Left ventricle myocardium superior (tissue), 1 donor: ENCODE measurements at regions not wholly inside any gene's neighbourhood (a gene's known extent, or its start where the extent isn't known, plus 50 kb on each side); places are given as distances from the start of the nearest gene placed in this dataset.
"Not testable (repeated sequence)": the region's sequence is repeated elsewhere in the genome, so short reads cannot be mapped to it uniquely, and the experiment has no call there.

Source experiments
- ATAC-seq: fragments of 200-7000 bp; cut with Tn5 transposase; one replicate; pipeline ENCODE4 v1.9.1; 2020; ENCODE audit warnings: mild to moderate bottlenecking, moderate library complexity
- DNase-seq: peaks from one replicate; pipeline ENCODE4 v3.0.0-alpha.2; 2020
- intact Hi-C: fragments of 100-400 bp; cut with micrococcal nuclease; formaldehyde crosslinking; loops from one replicate; pipeline ENCODE4 v1.11.0; 2022
- donor health status: DM: no; HTN: yes; CAD: no; lungs with severe emphysema.

DNA sequence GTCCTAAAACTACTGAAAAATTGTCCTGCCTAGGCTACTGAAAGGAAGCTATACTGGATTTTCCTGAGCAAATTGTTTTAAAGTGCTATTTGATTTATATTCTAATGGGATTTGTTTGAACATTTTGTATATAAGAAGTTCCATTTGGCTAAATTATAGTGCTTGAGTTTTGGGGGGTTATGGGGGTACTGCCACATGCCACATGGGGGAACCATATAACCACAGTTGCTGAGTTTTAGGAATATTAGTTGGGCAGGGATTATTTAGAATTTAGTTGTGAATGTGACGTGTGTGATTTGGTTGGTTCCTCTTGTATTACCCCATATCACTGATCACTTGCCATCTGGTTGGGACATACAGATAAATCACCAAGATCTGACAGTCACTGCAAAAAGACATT lies 224.5 kb upstream of the TAPT1 start:
- intact Hi-C loops, result no loop called here
- no peak for ATAC-seq
- DNase-seq, result no peak

DNA sequence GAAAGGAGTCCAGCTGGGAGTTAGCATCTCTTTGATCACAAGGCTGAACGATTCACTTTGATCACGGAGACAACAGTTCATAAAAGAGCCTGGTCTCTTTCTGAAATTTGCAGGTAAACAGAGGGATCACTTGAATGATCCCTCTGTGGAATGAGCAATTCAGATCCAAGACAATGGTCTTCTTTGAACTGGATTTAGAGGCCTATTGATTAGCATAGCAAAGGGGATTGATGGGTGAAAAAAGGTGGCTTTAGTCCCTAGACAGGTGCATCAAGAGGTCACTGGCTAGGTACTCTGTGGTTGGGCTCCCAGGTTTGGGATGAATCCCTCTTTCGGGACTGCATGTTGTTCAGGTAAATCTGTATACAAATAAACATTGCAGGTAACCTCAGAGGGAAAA lies 223.8 kb upstream of the TAPT1 start:
- intact Hi-C loops, result no loop called here
- DNase-seq (no peak), ATAC-seq (no peak)

DNA sequence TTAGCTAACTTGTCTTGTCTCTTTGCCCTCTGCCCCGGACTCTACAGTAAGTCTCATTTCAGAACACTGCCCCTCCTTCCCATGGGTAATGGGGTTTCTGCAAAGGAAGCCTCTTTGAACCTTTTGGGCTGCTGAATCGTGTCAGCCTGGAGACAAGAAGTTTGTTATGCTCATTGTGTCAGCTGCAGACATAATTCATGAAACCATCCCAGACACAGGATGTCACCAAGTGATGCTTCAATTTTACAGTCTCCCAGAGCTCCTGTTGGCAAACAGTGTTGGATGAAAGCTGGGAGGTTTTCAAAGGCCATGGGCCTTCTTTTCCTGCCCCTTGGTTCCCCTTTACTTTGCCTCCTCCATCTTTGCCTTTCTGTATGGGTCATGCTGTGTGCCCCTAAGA lies 223.1 kb upstream of the TAPT1 start:
- no peak for ATAC-seq
- DNase-seq, result no peak
- intact Hi-C loops, result no loop called here

DNA sequence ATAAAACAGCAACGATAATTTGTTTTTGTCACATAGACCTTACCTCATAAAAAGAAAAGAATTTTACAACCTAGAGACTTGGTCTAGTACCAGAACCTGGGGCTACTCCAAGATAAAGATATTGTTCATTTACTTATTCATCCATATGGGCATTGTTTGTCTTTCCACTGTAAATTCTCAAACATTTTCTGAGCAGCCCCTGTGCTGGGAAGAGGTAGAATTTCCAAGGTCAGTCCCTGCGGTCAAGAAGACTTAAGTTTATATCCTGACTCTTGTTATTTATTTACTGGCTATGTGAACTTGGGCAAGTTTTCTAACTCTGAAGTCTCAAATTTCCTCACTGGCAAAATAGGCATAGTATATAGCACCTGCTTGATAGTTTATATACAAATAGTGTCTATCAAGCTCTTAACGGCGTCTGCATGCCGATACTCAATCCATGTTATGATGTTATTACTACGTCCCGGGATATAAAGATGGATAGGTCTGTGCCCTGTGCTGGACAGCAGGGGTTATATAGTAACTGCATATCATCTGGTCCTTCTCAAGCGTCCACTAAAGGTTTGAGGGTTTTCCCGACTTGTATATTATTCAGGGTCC lies 222.1 kb upstream of the TAPT1 start:
- no peak for DNase-seq
- intact Hi-C loops, result no loop called here
- ATAC-seq, result no peak

DNA sequence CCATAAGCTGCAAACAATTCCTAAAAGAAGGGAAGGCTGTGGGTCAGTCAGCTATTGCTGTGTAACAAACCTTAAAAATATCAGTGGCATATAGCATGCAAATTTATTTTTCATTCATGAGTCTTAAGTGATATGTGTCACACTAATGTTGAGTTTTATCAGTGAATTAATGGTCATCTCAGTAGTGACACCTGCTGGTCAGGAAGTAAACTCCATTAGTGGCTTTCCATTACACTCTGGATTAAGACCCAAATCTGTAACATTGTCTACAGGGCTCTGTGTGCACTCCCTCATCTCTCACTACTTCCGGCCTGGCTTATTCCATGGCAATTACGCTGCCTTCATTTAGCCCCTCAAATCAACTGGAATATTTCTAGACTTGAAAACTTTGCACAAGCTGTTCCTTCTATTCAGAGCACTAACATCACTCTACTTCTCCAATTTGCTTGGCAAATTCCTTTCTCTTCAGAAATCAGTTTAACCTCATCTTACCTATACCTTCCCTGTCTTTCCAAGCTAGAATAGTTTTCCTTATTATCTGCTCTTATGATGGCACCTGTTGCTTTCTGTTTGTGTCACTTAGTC lies 217.3 kb upstream of the TAPT1 start:
- ATAC-seq, result no peak
- intact Hi-C loops, result no loop called here
- DNase-seq, result no peak

DNA sequence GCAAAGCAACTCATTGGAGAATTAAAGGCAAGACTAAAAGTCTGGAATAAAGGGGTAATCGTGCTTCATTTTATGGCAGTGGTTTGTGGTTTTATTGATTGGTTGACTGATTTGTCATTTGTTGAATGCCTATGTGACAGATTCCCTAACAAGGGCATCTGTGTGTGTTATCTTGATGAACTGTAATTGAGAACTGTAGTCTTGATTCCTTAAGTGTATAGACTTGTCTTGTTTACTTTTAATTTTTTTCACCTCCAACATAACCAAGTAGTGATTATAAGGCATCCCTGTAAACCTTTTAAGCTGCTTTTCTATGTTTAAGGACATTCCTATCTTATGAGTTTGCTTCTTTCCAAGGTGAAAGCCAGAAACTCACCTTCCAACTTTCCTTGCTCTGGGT lies 216.0 kb upstream of the TAPT1 start:
- DNase-seq (no peak), ATAC-seq (no peak)
- intact Hi-C loops, result no loop called here

DNA sequence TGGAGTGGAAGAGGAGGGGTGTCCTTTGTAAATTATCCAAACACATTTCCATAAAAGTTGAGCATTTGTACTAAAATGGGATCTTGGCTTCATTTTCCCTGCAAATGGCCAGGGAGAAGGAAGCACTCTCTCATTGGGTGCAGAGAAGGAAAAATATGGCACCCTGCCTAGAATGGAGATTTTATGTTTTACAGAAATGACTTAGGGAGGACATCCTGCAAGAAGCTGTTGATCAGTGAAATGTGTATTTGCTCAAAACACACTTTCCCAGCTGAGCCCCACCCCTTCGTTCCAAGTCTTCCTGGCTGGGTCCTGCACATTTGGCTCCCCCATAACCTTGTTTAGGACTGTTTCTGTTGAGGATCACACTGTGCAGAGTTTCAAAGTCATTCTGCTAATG lies 213.5 kb upstream of the TAPT1 start:
- DNase-seq, result peak; percentile 30
- intact Hi-C loops, result no loop called here
- peak; percentile 90 for ATAC-seq

DNA sequence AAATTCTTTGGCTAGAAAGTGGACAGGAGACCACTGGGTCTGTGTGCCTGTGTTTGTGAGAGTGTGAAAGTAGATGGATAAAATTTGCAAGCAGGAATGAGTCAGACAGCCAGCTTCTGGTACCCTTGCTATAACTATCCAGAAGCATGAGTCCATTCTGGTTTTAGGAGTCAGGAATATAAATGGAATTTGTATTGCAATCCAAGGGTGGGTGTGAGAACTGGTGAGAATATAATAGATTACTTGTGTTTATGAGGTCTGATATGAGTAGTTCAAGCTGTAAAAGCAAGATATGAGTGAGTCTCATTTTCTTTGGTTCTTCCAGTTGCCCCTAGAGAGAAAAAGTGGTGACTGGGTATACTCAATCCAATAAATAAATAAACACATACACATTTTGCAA lies 212.7 kb upstream of the TAPT1 start:
- intact Hi-C loops, result no loop called here
- no peak for DNase-seq
- ATAC-seq, result peak; percentile 71

DNA sequence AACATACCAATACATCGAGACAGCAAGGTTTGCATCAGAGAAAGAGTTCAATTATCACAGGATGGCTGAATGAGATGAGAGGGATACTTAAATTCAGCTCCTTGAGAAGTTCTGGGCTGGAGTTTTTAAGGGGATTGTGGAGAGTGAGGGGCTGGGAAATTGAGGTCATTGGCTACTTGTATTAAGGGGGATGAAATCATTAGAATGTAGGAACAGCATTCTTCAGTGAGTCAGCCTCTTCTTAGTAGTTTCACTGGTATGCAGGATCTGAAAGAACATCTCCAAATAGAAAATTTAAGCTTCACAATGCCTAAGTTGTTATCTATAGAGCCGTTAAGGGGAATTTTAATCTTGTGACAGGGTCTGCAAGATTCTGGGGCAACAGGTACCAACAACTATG lies 211.6 kb upstream of the TAPT1 start:
- DNase-seq (no peak), ATAC-seq (no peak)
- intact Hi-C loops, result no loop called here

DNA sequence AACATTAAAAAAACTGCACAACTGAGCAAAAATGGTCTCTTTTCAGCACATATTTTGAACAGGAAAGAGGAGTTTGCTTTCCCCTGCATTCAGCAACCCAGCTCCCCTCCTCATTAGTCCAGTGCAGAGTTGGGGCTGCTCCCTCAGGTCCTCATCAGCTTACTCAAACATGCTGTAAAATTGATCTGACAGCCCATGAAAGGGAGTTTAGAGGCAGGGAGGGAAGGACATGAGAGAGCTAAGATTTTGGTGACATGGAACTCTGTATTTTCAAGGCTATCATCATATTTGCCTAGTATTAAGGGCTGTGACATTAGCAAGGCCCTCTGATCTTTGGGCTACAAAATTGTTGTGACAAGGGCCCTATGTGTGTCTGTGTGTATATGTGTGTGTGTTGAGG lies 205.6 kb upstream of the TAPT1 start:
- intact Hi-C loops, result no loop called here
- ATAC-seq (no peak), DNase-seq (no peak)

DNA sequence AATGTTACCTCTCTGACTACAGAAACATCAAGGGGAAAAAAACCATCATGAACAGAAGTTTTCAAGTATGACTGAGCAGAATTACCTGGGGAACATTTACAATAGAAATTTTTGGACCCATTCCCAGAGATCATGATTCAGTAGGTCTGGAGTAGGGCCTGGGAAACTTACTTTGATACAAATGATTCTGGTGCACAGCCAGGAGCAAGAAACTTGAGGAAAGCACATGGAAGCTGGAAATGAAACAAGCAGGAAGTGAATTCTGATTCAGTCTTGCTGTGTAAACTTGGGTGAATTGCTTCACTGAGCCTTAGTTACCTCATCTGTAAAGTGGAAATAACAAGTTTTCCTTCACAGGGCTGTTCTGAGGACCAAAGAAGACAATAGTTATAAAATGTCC lies 192.5 kb upstream of the TAPT1 start:
- ATAC-seq, result no peak
- intact Hi-C loops, result no loop called here
- no peak for DNase-seq

DNA sequence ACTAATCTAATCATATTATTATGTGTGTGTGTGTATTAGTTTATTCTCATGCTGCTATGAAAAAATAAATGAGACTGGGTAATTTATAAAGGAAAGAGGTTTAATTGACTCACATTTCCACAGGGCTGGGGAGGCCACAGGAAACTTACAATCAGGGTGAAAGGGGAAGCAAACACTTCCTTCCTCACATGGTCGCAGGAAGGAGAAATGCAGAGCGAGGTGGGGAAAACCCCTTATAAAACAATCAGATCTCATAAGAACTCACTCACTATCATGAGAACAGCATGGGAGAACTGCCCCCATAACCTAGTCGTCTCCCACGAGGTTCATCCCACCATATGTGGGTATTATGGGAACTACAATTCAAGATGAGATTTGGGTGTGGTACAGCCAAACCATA lies 190.9 kb upstream of the TAPT1 start:
- DNase-seq, result no peak
- ATAC-seq, result no peak
- intact Hi-C loops, result no loop called here

DNA sequence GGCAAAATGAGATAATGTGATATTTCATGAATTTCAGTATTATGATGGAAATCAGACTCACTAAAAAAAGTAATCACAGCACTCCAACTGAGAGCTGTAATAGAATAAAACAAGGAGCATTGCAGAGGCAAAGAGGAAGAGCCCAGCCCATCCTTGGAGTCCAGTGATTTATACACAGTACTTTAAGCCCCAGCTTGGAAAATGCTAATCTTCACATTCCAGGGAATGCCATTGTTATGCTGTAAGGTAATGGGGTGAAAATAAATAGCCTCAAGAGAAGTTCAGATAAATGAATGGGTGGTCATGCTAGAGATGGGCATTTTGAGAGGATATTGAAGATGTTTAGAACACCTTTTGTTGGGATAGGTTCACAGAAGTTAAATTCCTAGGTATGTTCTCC lies 190.3 kb upstream of the TAPT1 start:
- DNase-seq (no peak), ATAC-seq (no peak)
- intact Hi-C loops, result no loop called here

DNA sequence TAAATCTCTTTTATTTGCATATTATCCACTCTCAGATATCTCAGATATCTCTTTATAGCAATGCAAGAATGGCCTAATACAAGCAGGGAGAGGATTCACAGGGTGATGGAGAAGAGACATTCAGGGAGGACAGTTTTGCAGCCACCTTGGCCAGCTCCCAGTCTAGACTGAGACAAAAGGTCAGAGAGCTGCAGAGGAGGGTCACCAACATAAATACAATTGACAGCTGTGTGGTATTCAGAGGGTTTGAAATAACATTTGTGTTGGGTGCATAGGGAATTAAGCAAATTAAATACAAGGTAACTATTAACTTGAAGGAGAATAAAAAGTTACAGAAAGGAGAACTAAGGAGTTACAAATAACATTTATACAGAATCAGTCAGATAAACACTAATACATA lies 189.5 kb upstream of the TAPT1 start:
- intact Hi-C loops, result no loop called here
- DNase-seq (no peak), ATAC-seq (no peak)

DNA sequence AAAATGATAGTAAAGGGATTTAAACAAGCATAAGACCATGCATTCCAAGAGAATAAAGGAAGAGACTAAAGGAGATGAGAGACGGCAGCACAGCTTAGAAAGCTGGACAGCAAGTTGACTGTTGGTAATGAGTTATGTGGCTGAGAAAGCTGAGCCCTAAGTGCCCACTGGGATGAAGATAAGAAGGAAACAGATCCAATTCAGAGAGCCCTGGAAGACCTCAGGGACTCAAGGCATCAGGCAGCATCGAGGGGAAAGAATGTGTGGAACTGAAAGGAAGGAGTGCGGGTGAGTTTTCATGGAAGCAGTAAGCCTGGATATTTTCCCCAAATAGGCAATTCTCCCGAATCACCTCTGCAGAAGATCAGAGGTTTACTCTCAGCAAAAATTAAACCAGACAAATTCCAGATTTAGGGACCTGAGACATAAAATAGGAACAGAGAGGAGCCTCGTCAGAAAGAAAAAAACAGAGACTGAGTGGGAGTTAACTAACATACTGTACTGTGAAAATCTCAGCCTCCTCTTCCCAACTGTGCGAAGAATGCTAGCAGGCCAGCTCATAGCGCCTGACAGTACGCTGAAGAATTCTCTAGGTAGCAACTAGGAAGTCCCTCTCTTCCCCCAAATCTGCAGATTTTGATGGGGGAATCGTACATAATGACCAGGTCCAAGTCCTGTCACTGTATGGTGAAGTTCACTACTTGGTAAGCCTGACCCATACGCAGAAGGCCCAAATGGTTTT lies 187.7 kb upstream of the TAPT1 start:
- intact Hi-C loops, result no loop called here
- ATAC-seq (no peak), DNase-seq (no peak)

DNA sequence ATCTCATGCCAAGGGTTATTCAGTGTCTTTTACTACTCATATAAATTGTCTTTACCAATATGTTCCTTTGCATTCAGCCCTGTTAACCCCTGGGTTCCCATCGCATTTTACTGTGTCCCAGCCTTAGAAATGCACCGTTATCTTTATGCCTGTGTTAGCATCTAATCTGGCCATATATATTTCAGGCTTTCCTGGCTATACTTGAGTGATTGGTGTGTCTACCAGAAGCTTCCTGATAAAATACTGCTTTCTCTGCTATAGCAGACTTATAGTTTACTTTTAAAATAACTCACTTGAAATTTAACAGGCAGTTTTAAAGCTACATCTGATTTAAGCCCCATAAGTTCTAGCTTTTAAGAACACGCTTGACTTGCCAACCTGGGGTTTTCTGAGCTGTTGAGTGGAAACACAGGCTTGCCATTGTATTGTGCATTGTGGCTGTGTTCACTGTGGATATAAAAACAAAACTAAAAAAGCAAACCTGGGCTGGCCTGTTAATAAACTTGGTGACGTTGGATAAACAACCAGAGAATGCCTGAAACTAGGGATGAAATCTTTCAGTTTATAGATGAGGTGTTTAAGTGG lies 185.3 kb upstream of the TAPT1 start:
- intact Hi-C loops, result no loop called here
- ATAC-seq (no peak), DNase-seq (no peak)

DNA sequence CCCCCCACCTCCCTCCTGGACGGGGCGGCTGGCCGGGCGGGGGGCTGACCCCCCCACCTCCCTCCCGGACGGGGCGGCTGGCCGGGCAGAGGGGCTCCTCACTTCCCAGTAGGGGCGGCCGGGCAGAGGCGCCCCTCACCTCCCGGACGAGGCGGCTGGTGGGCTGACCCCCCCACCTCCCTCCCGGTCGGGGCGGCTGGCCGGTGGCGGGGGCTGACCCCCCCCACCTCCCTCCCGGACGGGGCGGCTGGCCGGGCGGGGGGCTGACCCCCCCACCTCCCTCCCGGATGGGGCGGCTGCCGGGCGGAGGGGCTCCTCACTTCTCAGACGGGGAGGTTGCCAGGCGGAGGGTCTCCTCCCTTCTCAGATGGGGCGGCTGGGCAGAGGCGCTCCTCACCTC lies 166.9 kb upstream of the TAPT1 start:
- ATAC-seq, DNase-seq, intact Hi-C loops: not testable (repeated sequence)

DNA sequence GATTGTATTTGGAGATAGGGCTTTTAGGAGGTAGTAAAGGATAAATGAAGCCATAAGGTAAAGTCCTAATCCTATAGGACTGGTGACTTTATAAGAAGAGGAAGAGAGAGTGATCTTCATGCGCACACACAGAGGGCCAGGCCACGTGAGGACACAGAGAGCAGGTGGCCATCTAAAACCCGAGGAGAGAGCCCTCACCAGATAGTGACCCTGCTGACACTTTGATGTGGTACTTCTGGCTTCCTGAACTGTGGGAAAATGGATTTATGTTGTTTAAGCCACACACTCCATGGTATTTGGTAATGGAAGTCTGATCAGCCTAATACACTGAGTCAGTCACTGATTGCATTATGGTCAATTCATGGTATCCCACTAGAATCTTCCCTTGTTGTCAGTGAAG lies 164.9 kb upstream of the TAPT1 start:
- no peak for DNase-seq
- intact Hi-C loops, result no loop called here
- no peak for ATAC-seq

DNA sequence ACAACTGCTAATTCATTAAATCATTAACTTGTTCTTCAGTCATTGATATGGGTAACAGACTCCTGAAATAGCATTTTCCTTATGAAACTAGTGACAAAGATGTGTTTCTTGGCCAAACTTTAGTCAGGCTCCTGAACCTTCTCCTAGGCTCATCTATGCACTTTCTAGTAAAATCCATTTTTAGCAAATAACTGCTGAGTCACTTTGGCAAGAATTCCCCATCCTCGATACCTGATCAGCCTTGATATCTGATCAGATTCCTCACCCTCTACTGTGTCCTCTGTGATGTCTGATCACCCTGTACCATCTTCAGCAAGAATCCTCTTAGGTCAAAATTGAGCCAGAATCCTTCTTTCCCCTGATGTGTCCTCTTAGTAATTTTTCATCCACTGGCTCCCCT lies 161.2 kb upstream of the TAPT1 start:
- DNase-seq (no peak), ATAC-seq (no peak)
- intact Hi-C loops, result no loop called here

DNA sequence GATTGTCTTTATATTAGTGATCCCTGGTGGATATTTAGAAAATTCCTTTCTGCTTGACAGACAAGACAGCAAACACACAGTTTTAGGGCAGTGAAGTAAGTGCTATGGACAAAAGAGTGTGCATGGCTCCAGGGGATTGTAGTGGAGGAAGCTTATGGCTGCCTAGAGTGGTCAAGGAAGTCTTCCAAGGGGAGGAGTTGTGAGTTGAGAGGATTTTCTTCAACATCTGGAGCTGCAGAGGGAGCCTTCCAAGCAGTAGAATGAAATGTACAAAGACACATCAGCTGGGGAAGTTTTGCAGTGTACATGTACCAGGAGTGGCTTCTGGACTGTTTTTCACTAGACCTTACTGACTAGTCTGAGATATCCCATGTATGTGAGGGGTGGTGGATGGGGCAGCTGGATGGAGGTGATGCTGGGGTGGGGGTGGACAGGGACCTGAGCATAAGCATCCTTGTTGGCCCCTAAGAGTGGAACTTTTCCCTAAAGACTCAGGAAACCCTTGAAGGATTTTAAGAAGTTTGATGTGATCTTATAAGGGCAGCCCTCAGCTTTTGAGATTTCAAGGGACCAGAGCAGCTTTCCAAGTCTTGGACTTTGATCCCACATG lies 160.5 kb upstream of the TAPT1 start:
- DNase-seq (no peak), ATAC-seq (peak; percentile 24)
- intact Hi-C loops, result no loop called here
